IPS-20b (cell line): ENCODE measurements at regions not wholly inside any gene's neighbourhood (a gene's known extent, or its start where the extent isn't known, plus 50 kb on each side); places are given as distances from the start of the nearest gene placed in this dataset.

ENCODE experiments used
- H3K27ac ChIP-seq: one replicate; pipeline ENCODE4 v1.5.1; 2013; ENCODE audit warnings: low read length
- H3K27me3 ChIP-seq: 2 replicates; pipeline ENCODE4 v1.6.1; 2013; ENCODE audit warnings: mild to moderate bottlenecking, low read length, inconsistent platforms; ENCODE audit not compliant: insufficient read depth
- H3K36me3 ChIP-seq: 2 replicates; pipeline ENCODE4 v1.6.1; 2013; ENCODE audit warnings: low read depth, mild to moderate bottlenecking, inconsistent platforms, low read length, moderate library complexity; ENCODE audit not compliant: insufficient read depth
- H3K4me1 ChIP-seq: 2 replicates; pipeline ENCODE4 v1.6.1; 2013; ENCODE audit warnings: mild to moderate bottlenecking, control low read depth, inconsistent platforms, low read length, moderate library complexity; ENCODE audit not compliant: insufficient read depth
- H3K4me3 ChIP-seq: 2 replicates; pipeline ENCODE4 v1.5.1; 2013; ENCODE audit warnings: mild to moderate bottlenecking, low read length, inconsistent platforms
- H3K9ac ChIP-seq: 2 replicates; pipeline ENCODE4 v1.6.1; 2013; ENCODE audit warnings: low read depth, mild to moderate bottlenecking, inconsistent platforms, low read length, moderate library complexity
- H3K9me3 ChIP-seq: 2 replicates; pipeline ENCODE4 v1.6.1; 2013; ENCODE audit warnings: mild to moderate bottlenecking, low read depth, low read length, inconsistent platforms; ENCODE audit not compliant: insufficient read depth

GRCh38 chr2:20900052-20900636, 77.2 kb upstream of the LDAH start:
- no peaks in the 10 kb centered on the region; the same call in 1 of the 2 replicates for H3K27me3 ChIP-seq
- H3K27ac ChIP-seq = no peak overlapping the region
- H3K9ac ChIP-seq = no peak overlapping the region
- H3K4me3 ChIP-seq = no peak overlapping the region
- H3K4me1 ChIP-seq = no peaks in the 10 kb centered on the region
- no peaks in the 10 kb centered on the region for H3K36me3 ChIP-seq
- H3K9me3 ChIP-seq = no peaks in the 10 kb centered on the region

GRCh38 chr2:20897874-20898453, 75.1 kb upstream of the LDAH start:
- Histone ChIP-seq H3K27me3 (no peaks in the 10 kb centered on the region; the same call in 1 of the 2 replicates), H3K4me1 (no peaks in the 10 kb centered on the region), H3K9me3 (peaks cover 6% of the 10 kb centered on the region; the same call in 1 of the 2 replicates), H3K9ac (no peak overlapping the region), H3K36me3 (no peaks in the 10 kb centered on the region), H3K4me3 (no peak overlapping the region), H3K27ac (no peak overlapping the region)

GRCh38 chr2:20897047-20897446, 74.1 kb upstream of the LDAH start:
- H3K27me3 ChIP-seq = no peaks in the 10 kb centered on the region; the same call in 1 of the 2 replicates
- no peak overlapping the region for H3K9ac ChIP-seq
- H3K27ac ChIP-seq = no peak overlapping the region
- H3K4me3 ChIP-seq = no peak overlapping the region
- H3K4me1 ChIP-seq = no peaks in the 10 kb centered on the region
- H3K36me3 ChIP-seq = no peaks in the 10 kb centered on the region
- H3K9me3 ChIP-seq = peaks cover 10% of the 10 kb centered on the region; the same call in 1 of the 2 replicates

- Histone ChIP-seq H3K27me3 (no peaks in the 10 kb centered on the region), H3K36me3 (no peaks in the 10 kb centered on the region), H3K4me1 (no peaks in the 10 kb centered on the region), H3K27ac (no peak overlapping the region), H3K9ac (no peak overlapping the region), H3K4me3 (no peak overlapping the region), H3K9me3 (peaks cover 51% of the 10 kb centered on the region; the same call in 1 of the 2 replicates)
Measured at GRCh38 chr2:20884829-20885228, 61.9 kb upstream of the LDAH start.

- no peak overlapping the region for H3K4me3 ChIP-seq
- peaks cover 60% of the 10 kb centered on the region for H3K9me3 ChIP-seq
- H3K4me1 ChIP-seq = no peaks in the 10 kb centered on the region
- H3K27me3 ChIP-seq = no peaks in the 10 kb centered on the region
- no peaks in the 10 kb centered on the region for H3K36me3 ChIP-seq
- H3K9ac ChIP-seq = no peak overlapping the region
- H3K27ac ChIP-seq = no peak overlapping the region
Measured at GRCh38 chr2:20882466-20883170, 59.7 kb upstream of the LDAH start.

GRCh38 chr2:20880221-20880771, 57.4 kb upstream of the LDAH start:
- H3K36me3 ChIP-seq = no peaks in the 10 kb centered on the region
- no peak overlapping the region for H3K9ac ChIP-seq
- no peak overlapping the region for H3K4me3 ChIP-seq
- H3K27ac ChIP-seq = no peak overlapping the region
- H3K9me3 ChIP-seq = peaks cover 62% of the 10 kb centered on the region
- no peaks in the 10 kb centered on the region for H3K4me1 ChIP-seq
- no peaks in the 10 kb centered on the region for H3K27me3 ChIP-seq

GRCh38 chr2:20879221-20879620, 56.3 kb upstream of the LDAH start:
- H3K9ac ChIP-seq = no peak overlapping the region
- H3K9me3 ChIP-seq = peaks cover 55% of the 10 kb centered on the region
- no peak overlapping the region for H3K27ac ChIP-seq
- H3K4me1 ChIP-seq = no peaks in the 10 kb centered on the region
- no peak overlapping the region for H3K4me3 ChIP-seq
- no peaks in the 10 kb centered on the region for H3K27me3 ChIP-seq
- no peaks in the 10 kb centered on the region for H3K36me3 ChIP-seq

- Histone ChIP-seq H3K27me3 (no peaks in the 10 kb centered on the region), H3K4me1 (no peaks in the 10 kb centered on the region), H3K4me3 (no peak overlapping the region), H3K36me3 (no peaks in the 10 kb centered on the region), H3K27ac (no peak overlapping the region), H3K9me3 (peaks cover 43% of the 10 kb centered on the region), H3K9ac (no peak overlapping the region)
Measured at GRCh38 chr2:20877960-20878359, 55.1 kb upstream of the LDAH start.
